HG02973 (cell line): ENCODE measurements at regions not wholly inside any gene's neighbourhood (a gene's known extent, or its start where the extent isn't known, plus 50 kb on each side); places are given as distances from the start of the nearest gene placed in this dataset.
"Not testable (repeated sequence)": the region's sequence is repeated elsewhere in the genome, so short reads cannot be mapped to it uniquely, and the experiment has no call there.

ENCODE experiments used
- ATAC-seq: cut with Tn5 transposase; IDR thresholded peaks from one replicate; pipeline ENCODE4 v1.9.1; 2021; ENCODE audit warnings: moderate library complexity; ENCODE audit not compliant: unreplicated experiment

DNA sequence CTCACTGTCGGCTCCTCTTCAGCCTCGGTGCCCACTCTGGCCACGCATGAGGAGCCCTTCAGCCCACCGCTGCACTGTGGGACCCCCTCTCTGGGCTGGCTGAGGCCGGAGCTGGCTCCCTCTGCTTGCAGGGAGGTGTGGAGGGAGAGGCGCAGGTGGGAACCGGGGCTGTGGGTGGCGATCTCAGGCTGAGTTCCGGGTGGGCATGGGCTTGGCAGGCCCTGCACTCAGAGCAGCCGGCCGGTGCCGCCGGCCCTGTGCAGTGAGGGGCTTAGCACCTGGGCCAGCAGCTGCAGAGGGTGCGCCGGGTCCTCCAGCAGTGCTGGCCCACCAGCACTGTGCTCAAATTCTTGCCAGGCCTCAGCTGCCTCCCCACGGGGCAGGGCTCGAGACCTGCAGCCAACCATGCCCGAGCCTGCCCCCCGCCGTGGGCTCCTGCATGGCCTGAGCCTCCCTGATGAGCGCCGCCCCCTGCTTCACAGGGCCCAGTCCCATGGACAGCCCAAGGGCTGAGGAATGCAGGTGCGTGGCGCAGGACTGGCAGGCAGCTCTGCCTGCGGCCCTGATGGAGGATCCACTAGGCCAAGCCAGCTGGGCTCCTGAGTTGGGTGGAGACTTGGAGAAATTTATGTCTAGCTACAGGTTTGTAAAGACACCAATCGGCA, 899.1 kb downstream of the SI start:
- no peak for ATAC-seq

DNA sequence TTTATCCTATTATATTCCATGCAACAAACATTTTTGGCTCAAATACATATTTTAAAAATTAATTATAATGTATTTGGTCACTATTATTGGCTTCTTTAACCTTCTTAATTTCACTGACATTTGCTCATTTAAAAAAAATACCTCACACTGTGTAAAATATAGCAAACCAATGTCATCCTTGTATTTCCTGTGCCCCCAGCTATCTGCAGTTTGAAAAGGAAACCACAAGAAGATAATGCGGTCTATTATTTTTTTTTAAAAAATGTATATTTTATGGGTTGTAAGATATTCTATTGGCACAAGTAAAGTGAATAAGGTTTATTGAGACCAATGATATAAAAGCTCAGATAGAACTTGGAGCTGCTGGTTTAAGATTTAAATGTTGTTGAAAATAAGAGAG, 904.2 kb downstream of the SI start:
- ATAC-seq, result no peak

DNA sequence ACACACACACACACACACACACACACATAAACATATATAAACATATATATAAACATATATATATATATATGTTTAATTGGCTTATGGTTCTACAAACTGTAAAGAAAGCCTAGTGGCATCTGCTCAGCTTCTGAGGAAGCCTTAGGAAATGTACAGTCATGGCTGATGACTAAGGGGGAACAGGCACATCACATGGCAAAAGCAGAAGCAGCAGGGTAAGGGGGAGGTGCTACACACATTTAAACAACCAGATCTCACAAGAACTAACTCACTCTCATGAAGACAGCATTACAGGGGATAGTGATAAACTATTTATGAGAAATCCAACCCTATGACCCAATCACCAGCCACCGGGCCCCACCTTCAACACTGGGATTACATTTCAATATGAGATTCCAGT, 922.9 kb downstream of the SI start:
- no peak for ATAC-seq

DNA sequence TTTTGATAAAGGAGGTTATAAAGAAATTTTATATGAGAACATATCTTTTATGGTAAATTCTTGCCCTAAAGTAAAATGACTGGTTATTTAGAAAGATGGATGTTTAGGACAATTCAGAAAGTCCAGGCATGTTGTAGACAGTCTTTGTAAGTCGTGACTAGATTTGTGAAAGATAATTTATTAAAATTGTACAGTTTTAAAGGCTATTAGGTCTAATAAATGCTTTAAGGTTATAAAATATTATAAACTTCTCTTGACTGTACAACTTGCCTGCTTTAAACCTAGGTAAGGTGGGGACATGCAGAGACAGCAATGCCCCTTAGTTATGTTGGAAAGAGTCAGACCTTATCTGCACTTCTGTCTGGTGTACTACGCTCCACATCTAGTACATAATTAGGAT, 933.5 kb downstream of the SI start:
- no peak for ATAC-seq

DNA sequence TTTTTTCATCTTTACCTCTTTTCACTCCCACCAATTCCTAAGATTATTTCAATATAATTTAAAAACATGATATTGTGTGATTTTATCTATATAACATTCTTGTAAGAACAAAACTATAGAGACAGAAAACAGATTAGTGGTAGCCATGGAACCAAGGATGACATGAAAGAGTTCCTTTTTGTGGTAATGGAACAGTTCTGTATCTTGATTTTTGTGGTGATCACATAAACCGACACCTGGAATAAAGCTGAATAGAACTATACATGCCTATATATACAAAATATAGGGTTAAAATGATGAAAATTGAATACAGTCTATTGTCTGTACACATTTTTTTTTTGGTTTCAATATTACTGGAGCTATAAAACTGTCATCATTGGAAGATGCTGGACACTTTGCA, 945.4 kb downstream of the SI start:
- no peak for ATAC-seq

DNA sequence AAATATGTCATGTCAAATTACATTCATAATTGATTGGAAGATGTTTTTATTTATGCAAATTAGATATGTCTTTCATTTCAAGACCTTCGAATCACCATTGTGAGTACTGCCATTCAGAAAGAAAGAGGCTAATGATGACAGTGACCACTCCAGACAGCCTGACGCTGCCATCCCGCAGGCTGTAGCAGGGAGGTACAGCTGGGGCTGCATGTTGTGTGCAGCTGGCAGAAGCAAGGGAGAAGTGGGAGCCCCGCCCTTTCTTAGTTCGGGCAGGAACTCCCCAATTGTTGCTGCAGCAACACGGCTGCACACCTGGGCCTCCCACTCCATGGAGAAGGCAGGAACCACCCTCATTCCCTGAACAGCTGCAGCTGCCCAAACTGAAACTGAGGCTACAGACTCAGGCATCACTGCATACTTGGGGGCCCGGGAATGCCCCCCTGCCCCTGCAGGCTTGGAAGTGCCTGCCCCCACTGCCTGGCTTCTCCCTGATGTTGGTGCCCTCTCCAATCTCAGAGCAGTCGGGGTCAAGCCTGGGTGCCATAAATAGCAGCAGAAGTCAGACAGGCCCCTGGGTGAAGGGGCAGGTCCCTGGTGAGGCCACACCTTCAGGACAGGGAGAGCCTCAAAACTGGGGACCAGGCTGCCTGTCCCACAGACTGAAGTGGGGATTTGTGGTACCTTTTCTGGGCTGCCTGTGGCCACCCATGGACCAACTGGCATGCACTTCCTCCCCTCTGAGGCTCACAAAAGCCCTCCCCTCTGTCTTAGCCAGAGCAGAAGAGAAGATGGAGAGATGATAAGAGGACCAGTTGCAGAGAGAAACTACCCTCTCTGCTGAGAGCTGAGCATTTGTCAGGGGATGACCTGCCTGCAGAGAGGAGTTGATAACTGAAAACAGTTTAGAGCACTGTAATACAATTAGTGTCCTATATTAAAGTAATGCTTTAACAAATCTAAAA, 964.6 kb downstream of the SI start:
- ATAC-seq, result no peak

DNA sequence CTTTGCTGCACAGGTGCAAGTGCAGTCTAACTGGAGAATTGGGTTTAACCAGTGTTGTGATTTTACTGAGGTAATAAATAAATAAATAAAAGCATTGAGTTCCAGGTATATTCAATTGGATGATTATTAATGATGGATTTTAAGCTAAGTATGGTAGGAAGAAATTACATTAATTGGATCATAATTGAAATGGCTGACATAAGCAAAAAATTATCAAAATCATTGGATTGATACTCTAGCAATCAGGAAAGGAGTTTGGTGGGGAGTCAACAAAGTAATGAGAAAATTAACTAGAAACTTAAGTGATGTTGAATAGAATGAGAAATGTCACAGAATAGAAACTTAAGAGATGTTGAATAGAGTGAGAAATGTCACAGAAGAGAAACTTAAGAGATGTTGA, 981.9 kb downstream of the SI start:
- no peak for ATAC-seq

DNA sequence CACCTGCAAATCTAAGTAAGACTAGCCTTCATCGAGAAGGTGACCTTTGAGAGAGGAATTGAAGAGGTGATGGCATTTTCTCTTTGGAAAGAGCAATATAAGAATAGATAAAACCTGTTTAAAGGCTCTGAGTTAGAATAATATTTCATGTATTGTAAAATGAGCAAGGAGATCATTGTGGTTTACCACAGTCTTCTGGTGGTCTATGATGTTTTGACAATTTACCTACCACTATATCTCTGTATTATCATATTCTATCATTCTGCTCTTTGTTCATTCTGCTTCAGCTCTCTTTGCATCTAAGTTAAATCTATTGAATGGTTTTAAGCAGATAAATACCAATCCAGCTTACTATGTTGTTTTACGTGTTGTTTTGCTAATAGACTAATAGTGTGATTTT, 982.3 kb downstream of the SI start:
- ATAC-seq, result no peak

DNA sequence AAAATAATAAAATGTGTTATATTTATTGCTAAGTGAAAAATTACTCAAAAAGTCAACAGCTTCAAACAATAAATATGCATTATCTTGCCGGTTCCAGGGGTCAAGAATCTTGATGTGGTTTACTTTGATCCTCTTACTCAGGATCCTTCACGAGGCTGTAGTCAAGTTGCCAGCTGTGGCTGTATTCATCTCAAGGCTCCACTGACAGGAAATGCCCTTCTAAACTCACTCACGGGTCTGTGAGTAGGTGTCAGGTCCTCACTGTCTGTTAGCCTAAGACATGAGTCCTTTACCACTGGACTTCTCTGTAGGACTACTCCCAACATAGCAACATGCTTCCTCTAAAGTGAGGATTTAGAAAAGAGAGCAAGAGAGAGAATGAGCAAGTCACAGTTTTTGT, 983.0 kb downstream of the SI start:
- no peak for ATAC-seq

DNA sequence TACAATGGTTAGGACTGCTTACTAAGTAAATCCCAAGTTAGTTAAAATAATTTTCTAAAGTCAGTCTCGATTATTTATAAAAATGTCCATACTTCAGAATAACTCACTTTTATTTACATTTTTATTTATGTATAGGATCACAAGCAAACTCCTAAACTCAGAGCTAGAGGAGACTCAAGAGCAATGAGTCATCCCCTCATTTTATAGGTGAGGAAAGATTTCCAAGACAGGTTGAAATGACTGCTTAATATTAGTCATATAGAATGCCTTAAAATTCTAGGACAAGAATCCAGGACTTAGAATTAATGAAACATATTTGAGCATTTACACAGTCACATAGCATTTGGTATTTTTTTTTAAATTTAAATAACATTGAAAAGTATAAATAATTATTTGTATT, 983.8 kb downstream of the SI start:
- no peak for ATAC-seq

DNA sequence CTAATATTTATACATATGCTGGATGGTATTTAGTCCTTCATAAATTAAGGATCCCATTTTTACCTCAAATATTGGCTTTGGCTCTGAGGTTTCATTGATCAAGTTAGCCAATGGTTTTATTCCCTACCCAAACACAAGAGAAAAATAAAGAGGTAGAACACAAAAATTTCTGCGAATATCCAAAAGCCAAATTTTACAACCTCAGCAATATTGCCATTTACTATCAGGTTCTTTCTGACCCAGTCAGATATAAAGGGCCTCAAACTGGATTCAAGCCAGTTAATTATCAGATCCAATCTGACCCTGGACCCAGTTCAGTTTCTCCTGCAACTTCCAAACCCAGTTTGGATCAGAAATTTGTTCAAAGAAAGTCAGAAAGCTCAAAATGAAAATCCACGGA, 998.1 kb downstream of the SI start:
- ATAC-seq, result no peak

DNA sequence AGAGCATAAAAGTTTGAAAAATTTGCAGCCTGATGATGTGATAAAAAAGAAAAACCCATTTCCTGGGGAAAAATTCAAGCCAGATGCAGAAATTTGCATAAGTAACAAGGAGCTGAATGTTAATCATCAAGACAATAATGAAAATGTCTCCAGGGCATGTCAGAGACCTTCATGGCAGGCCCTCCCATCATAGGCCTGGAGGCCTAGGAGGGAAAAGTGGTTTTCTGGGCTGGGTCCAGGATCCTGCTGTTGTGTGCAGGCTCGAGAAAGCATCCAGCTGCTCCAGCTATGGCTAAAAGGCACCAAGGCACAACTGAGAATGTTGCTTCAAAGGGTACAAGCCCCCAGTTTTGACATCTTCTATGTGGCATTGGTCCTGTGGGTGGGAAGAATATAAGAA, 1014.0 kb downstream of the SI start:
- ATAC-seq, result no peak

DNA sequence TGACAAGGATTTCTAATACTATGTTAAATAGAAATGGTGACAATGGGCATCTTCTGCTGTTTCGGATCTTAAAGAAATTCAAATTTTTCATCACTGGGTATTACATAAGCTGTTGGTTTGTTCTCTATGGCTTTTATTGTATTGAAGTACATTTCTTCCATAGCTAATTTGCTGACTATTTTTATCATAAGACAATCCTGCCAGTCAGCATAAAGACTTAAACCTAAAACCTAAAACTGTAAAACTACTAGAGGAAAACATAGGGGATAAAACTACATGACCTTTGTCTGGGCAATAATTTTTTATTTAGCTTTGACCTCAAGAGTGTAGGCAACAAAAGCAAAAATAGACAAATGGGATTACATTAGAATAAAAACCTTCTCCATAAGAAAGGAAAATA, 1017.4 kb downstream of the SI start:
- ATAC-seq, result no peak

DNA sequence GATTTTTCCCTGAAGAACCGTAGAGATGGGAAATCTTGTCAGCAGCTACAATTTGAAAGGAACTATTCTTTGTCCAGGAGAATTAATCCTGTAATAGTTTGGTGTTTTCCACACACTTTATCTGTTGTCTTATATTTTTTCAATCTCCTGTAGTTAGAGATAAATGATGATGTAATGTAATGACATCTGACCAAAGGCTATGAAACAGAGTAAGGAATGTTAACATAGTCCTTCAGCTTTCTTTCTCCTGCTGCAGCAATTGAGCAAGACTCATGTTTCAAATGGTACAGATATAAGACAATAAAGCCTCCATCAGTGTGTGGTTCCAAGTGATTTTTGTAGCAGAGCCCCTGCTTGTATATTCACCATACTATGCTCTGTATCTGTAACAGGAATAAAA, 1028.4 kb downstream of the SI start:
- no peak for ATAC-seq

DNA sequence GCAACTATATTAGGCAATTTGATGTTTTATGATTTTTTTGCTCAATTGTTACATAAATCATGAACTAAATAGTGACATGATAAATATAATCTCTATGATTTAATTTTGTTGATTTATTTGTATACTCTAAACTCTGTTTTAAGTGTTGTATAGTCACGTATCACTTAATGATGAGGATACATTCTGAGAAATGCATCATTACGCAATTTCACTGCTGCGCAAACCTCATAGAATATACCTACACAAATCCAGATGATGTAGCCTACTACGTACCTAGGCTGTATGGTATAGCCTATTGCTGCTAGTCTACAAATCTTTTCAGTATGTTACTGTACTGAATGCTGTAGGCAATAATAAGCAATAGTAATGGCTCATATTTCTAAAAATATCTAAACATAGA, 1029.8 kb downstream of the SI start:
- ATAC-seq, result no peak

DNA sequence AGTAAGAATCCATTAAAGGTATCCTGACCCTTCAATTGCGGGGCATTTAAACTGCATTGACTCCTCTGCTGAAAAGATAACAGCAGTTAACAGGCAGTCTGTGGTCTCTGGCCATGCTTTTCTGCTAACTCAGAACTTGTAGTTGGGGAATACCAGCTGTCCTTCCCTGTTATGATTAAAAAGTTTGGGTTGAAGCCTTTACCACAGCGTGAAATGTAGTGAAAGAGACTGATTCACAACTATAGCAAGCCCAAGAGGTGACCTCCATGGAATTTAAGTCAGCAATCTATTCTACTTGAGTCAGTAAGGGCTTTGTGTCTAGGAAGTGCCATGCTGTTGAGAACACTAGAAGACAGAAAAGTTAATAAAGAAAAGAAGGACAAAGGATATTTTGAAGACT, 1037.3 kb downstream of the SI start:
- no peak for ATAC-seq

DNA sequence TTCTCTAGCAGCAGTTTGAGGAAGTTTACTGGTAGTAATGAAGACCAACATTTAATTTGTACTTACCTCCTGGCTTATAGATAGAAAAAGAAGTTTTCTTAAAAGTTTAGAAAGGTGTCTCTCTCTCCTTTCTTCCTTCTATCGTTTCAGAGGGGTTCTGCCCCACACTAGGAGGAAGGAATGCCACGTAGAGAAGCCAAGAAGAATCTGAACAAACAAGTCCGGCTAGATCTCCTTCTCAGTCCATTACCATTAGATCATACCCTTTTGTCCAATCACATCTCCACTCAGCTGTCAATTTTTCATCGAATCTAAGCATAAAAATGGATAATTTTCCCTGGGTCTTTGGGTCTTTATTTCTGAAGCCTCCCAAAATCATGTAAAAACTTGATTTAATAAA, 1048.1 kb downstream of the SI start:
- ATAC-seq, result no peak

DNA sequence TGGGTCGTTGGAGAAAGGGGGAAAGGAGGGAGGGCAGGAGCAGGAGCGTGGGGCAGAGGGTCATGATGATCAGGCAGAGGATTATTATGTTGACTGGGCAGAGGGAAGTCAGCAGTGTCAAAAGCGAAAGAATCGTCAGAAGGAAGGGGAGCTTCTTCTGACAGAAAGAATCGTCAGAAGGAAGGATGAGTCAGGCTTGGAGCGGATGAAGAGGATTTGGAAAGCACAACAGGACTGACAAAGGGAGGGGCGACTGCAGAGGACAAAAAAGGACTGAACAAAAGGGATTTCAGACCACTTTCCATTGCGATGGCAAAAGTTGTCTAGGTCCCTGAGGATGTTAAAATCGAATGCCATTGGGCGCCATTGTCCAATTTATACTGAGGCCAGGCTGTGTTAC, 1053.5 kb downstream of the SI start:
- no peak for ATAC-seq

DNA sequence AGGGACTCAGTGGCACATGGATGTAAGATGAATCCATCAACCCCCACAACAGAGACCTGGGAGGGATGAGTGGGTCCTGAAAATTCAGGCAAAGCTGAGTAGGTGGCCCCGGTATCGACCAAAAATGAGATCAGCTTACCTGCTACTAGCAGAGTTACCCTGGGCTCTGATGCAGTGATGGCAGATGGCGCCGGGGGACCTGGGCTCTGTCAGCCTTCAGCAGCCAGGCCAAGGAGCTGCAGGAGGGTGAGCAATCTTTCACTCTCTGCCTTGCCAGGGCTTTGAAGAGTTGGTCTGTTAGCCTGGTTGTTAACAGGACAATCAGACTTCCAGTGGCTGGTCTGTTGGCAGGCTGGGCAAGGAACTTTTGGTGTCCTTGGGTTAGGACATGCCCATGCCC, 1054.8 kb downstream of the SI start:
- no peak for ATAC-seq

DNA sequence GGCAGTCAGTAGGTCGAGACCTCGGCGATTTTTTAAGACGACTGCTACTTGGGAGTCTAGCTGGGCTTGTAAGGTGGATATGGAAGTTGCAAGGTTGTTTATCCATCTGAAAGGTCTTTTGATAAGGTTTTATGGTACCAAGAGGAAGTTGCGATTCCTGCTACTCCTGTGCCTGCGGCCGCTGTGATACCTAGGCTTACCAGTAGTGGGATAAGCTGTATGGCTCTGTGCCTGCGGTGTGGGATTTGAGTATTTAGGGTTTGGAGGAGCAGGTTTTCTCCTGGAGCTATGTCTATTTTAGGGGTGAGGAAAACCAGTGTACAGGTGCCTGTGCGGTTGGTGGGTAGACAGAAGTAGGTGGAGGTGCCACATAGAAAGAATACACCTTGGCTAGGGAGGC, 1059.8 kb downstream of the SI start:
- ATAC-seq, result no peak

DNA sequence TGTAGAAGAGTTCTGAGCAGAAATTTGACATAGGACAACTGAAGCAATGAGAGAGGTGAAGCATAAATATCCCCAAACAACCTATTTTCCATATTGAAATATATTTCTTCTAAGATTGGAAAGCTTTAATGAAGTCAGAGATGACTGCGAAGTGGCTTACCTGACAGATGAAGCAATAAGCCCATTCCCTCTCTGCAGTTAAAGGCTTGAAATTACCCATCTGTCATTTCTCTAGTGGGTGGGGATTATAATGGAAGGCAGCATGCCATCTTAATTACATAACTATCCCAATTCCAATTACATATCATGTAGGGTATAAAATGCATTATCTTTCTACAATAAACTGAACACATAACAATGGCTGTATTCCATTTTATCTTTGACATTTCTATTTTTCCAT, 1070.5 kb downstream of the SI start:
- no peak for ATAC-seq

DNA sequence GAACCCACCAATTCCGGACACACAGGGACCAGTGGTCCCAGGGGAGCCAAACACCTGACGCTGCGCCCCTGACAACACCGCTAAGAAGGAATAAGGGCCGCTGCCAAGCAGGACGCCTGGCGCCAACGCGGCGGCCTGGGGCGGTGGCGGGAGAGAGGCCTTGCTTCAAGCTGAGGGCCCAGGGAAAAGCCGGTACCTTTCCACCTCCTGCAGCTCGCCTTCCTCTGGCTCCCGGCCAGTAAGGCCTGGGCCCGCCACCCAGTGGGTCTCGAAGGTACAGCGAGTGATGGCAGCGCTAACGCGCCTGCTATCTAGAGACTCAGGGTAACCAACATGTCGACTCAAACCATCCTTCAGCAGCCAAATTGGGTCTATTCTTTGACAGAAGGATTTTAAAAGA, 1074.1 kb downstream of the SI start:
- no peak for ATAC-seq

DNA sequence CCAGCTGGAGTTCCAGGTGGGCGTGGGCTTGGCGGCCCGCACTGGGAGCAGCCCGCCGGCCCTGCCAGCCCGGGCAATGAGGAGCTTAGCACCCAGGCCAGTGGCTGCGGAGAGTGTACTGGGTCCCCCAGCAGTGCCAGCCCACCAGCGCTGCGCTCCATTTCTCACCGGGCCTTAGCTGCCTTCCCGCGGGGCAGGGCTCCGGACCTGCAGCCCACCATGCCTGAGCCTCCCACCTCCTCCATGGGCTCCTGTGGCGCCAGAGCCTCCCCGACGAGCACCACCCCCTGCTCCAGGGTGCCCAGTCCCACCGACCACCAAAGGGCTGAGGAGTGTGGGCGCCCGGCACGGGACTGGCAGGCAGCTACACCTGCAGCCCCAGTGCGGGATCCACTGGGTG, 1075.3 kb downstream of the SI start:
- not testable (repeated sequence) for ATAC-seq
